Mesothelial cell of epicardium (in vitro differentiated cells): ENCODE measurements at regions not wholly inside any gene's neighbourhood (a gene's known extent, or its start where the extent isn't known, plus 50 kb on each side); places are given as distances from the start of the nearest gene placed in this dataset.

ENCODE experiments used
- DNase-seq, 2 experiments: peaks; one replicate each; pipeline ENCODE4 v3.0.0; 2021; ENCODE audit warnings: low spot score in 2 of 2; ENCODE audit not compliant: unreplicated experiment in 2 of 2
- H3K27ac Mint-ChIP-seq: 2 replicates; pipeline ENCODE4 v1.8.0; 2021; ENCODE audit warnings: mixed read lengths
- H3K27me3 Mint-ChIP-seq: 2 replicates; pipeline ENCODE4 v1.8.0; 2021; ENCODE audit warnings: low read depth, mixed read lengths
- H3K36me3 Mint-ChIP-seq: 2 replicates; pipeline ENCODE4 v1.8.0; 2021; ENCODE audit warnings: mixed read lengths
- H3K4me1 Mint-ChIP-seq: 2 replicates; pipeline ENCODE4 v1.8.0; 2021; ENCODE audit warnings: mixed read lengths
- H3K4me3 Mint-ChIP-seq: 2 replicates; pipeline ENCODE4 v1.8.0; 2021; ENCODE audit warnings: mild to moderate bottlenecking, moderate library complexity, mixed read lengths
- H3K9me3 Mint-ChIP-seq: 2 replicates; pipeline ENCODE4 v1.8.0; 2021; ENCODE audit warnings: mixed read lengths
- TF ChIP-seq, protein P1 (sequence below): fragments of 200-600 bp; sonication (generic); IDR thresholded peaks from one replicate; pipeline ENCODE4 v1.5.0; 2021; ENCODE audit warnings: antibody characterized with exemption; ENCODE audit not compliant: unreplicated experiment

DNA sequence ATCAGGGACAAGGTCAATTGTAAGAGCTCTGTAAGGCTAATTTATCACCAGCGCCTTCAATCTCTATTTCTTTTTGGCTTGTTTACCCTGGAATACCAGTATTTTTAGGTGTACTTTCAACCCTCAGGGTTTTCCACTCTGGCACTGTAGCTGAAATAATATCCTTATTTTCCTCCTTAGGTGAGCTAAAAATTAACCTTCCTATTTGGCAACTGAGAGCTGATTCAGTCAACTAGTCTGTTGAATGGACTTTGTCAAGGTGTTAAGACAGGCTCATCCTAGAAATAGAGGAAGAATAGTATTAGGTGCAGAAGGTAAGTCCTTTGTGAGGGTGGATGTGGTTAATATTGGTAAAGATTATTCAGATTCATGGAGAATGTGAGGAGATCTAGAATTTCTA, 101.3 kb upstream of the BANK1 start:
- no peaks in the 10 kb centered on the region for H3K9me3 Mint-ChIP-seq
- no peak for DNase-seq
- no peaks in the 10 kb centered on the region for H3K36me3 Mint-ChIP-seq
- no peak overlapping the region for H3K27ac Mint-ChIP-seq
- TF ChIP-seq, protein P1, sequence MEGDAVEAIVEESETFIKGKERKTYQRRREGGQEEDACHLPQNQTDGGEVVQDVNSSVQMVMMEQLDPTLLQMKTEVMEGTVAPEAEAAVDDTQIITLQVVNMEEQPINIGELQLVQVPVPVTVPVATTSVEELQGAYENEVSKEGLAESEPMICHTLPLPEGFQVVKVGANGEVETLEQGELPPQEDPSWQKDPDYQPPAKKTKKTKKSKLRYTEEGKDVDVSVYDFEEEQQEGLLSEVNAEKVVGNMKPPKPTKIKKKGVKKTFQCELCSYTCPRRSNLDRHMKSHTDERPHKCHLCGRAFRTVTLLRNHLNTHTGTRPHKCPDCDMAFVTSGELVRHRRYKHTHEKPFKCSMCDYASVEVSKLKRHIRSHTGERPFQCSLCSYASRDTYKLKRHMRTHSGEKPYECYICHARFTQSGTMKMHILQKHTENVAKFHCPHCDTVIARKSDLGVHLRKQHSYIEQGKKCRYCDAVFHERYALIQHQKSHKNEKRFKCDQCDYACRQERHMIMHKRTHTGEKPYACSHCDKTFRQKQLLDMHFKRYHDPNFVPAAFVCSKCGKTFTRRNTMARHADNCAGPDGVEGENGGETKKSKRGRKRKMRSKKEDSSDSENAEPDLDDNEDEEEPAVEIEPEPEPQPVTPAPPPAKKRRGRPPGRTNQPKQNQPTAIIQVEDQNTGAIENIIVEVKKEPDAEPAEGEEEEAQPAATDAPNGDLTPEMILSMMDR: no peak
- peaks cover 2% of the 10 kb centered on the region for H3K27me3 Mint-ChIP-seq
- H3K4me1 Mint-ChIP-seq: peaks cover 7% of the 10 kb centered on the region
- H3K4me3 Mint-ChIP-seq: no peak overlapping the region

DNA sequence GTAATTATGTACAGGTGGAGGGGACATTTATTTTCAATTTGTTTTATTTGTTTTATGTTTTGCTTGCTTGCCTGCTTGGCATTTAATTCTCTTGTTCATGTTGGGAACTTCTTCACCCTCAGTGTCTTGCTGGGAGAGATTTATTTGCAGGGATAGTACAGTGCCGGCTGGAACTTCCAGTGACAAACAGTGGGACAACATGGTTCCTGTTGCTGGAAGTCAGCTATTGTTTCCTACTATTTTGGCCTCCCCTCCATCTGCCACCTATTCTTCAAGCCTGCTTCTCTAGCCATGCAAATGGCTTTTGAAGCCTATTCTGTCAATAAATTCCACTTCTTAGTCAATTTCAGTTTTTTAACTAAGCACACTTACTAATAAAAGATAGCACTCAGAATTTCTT, 105.4 kb upstream of the BANK1 start:
- no peak for DNase-seq
- H3K9me3 Mint-ChIP-seq: no peaks in the 10 kb centered on the region
- no peaks in the 10 kb centered on the region for H3K36me3 Mint-ChIP-seq
- no peaks in the 10 kb centered on the region for H3K27me3 Mint-ChIP-seq
- no peak overlapping the region for H3K4me3 Mint-ChIP-seq
- no peak overlapping the region for H3K27ac Mint-ChIP-seq
- H3K4me1 Mint-ChIP-seq: no peaks in the 10 kb centered on the region
- TF ChIP-seq, protein P1: no peak

DNA sequence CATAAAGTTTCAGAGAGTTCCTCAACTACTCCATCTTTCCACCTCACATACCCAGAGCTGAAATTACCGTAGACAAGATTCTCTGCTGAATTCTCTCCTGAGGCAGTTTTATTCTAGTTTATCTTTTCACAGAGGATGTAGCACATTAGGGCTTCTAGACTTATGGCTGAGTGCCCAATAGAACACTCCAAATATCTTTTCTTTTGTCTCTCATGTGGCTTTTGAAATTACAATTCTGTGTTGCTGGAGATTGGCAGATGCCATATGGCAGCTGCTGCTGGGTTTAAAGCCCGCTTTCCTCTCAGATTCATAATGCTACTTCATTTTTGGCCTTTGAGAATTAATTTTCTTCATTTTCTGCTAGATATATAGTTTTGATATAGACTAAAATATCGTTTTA, 107.6 kb upstream of the BANK1 start:
- Mint-ChIP-seq H3K9me3 (no peaks in the 10 kb centered on the region), H3K27ac (no peak overlapping the region), H3K4me3 (no peak overlapping the region), H3K27me3 (no peaks in the 10 kb centered on the region), H3K4me1 (no peaks in the 10 kb centered on the region), H3K36me3 (no peaks in the 10 kb centered on the region)
- DNase-seq: no peak
- TF ChIP-seq, protein P1: no peak

DNA sequence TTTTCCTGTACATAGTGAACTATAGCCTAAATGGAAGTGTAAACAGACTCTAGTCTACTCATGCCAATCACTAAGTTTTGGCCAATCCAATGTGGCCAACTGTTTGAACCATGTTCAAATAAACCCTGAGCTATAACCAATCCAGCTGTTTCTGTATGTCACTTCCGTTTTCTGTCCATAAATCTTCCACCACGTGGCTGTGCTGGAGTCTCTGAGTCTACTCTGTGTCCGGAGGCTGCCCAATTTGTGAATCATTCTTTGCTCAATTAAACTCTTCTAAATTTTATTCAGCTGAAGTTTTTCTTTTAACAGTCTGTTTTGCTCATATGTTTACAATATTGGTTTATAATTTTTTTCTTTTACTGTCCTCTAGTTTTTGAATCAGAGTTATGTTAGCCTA, 112.3 kb upstream of the BANK1 start:
- H3K9me3 Mint-ChIP-seq: no peaks in the 10 kb centered on the region
- H3K4me1 Mint-ChIP-seq: no peaks in the 10 kb centered on the region
- DNase-seq: no peak
- no peak overlapping the region for H3K27ac Mint-ChIP-seq
- no peaks in the 10 kb centered on the region for H3K27me3 Mint-ChIP-seq
- H3K4me3 Mint-ChIP-seq: no peak overlapping the region
- H3K36me3 Mint-ChIP-seq: no peaks in the 10 kb centered on the region
- TF ChIP-seq, protein P1: no peak

DNA sequence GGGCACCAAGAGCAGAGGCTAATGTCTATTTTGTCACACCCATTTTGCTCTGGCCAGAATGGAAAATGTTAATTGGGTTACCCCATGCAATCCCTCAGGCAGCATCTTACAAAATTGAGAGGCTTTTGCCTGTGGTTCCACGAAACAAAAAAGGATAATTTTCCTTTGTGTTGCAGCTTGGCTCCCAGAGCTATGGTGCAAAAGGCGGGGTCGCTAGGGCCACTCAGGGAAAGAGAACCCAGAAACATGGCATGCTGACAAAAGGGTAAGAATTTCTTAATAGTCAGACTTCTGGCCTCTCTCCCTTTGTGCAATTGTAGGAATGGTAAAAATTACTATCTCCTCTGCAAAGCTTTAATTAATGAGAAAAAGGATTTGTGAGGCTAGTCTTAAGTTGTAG, 119.6 kb upstream of the BANK1 start:
- no peaks in the 10 kb centered on the region for H3K27me3 Mint-ChIP-seq
- DNase-seq: no peak
- H3K36me3 Mint-ChIP-seq: no peaks in the 10 kb centered on the region
- TF ChIP-seq, protein P1: no peak
- no peaks in the 10 kb centered on the region for H3K9me3 Mint-ChIP-seq
- no peak overlapping the region for H3K27ac Mint-ChIP-seq
- no peak overlapping the region for H3K4me3 Mint-ChIP-seq
- H3K4me1 Mint-ChIP-seq: no peaks in the 10 kb centered on the region

DNA sequence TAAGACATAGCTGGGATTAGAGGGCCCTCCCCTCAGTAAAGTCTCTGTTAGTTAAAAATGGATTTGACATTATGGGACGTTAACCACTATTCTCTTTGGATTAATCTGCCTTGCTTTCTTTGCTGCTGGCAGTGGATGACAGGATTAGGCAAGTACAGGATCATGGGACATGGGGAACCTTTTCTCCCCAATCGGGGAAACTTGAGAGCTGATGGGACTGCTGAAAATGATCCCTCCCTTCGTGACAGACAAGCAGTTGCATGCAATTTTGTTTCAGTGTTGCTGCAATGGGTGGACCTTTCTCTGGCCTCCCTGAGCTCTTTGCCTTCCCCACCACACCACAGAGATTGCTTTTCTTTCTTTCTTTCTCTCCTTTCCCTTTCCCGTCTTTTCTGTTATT, 120.2 kb upstream of the BANK1 start:
- TF ChIP-seq, protein P1: no peak
- no peak for DNase-seq
- Mint-ChIP-seq H3K27ac (no peak overlapping the region), H3K9me3 (no peaks in the 10 kb centered on the region), H3K4me1 (no peaks in the 10 kb centered on the region), H3K36me3 (no peaks in the 10 kb centered on the region), H3K27me3 (no peaks in the 10 kb centered on the region), H3K4me3 (no peak overlapping the region)
